ENCODE measurements at regions not wholly inside any gene's neighbourhood (a gene's known extent, or its start where the extent isn't known, plus 50 kb on each side); places are given as distances from the start of the nearest gene placed in this dataset.

- H2AFZ ChIP-seq (replicated peaks; ENCODE audit: low read length, poor library complexity) = no peak overlapping the region
- TF ChIP-seq FOS (IDR thresholded peaks at IDR 0.05; ENCODE audit: low read depth, low read length) (no peak), CHD1 (IDR thresholded peaks at IDR 0.05; ENCODE audit: low read depth, low read length) (no peak), RCOR1 (IDR thresholded peaks at IDR 0.05; ENCODE audit: insufficient replicate concordance, low read length) (no peak), BHLHE40 (IDR thresholded peaks at IDR 0.05; ENCODE audit: low read depth, low read length) (no peak), RAD21 (IDR thresholded peaks at IDR 0.05; ENCODE audit: low read length) (no peak), SMC3 (IDR thresholded peaks at IDR 0.05; ENCODE audit: low read depth, low read length) (no peak), ELK1 (IDR thresholded peaks at IDR 0.05; ENCODE audit: borderline replicate concordance, low read depth, low read length) (no peak), NFE2L2 (IDR thresholded peaks at IDR 0.05; ENCODE audit: low read depth, low read length) (no peak), MXI1 (IDR thresholded peaks at IDR 0.05; ENCODE audit: borderline replicate concordance, low read depth, low read length) (no peak), CTCF (conservative IDR thresholded peaks at IDR 0.05; ENCODE audit: low read depth, low read length) (no peak), USF2 (IDR thresholded peaks at IDR 0.05; ENCODE audit: low read depth, low read length) (no peak), MAZ (IDR thresholded peaks at IDR 0.05; ENCODE audit: borderline replicate concordance, low read depth, low read length) (no peak), MAFK (IDR thresholded peaks at IDR 0.05; ENCODE audit: low read depth, low read length) (no peak), RFX5 (IDR thresholded peaks at IDR 0.05; ENCODE audit: low read depth, low read length) (no peak), CEBPB (IDR thresholded peaks at IDR 0.05; ENCODE audit: low read depth, low read length) (no peak), POLR2A (IDR thresholded peaks at IDR 0.05; ENCODE audit: low read depth, low read length) (no peak)
- H2AK5ac ChIP-seq (ENCODE audit: low read depth, low read length) = no peak overlapping the region
- no peaks in the 10 kb centered on the region for H3K9me1 ChIP-seq (ENCODE audit: insufficient read depth, low read length)
- dilution Hi-C loops (cut with HindIII; ENCODE audit: low sequenced_read_pairs, unreplicated experiment) (no loop called here), in situ Hi-C loops (cut with MboI; ENCODE audit: low sequenced_read_pairs) (no loop called here), intact Hi-C loops (cut with micrococcal nuclease) (no loop called here)
- H3K4me2 ChIP-seq (ENCODE audit: low read depth, low read length) = no peak overlapping the region
- no peak overlapping the region for H2BK15ac ChIP-seq (ENCODE audit: low read depth, low read length)
- H3K23ac ChIP-seq (ENCODE audit: low read depth, low read length) = no peak overlapping the region
- no peak overlapping the region for H4K91ac ChIP-seq (ENCODE audit: insufficient read depth, low read depth, low read length)
- no peak overlapping the region for H4K8ac ChIP-seq (ENCODE audit: low read depth in 2 of 2, low read length in 2 of 2)
- no peaks in the 10 kb centered on the region for H3K4me1 ChIP-seq (ENCODE audit: control insufficient read depth, insufficient read depth, low read length)
- no TSS peak for BruUV-seq (replicated peaks)
- ChIA-PET POLR2A (ENCODE audit: unreplicated experiment) (no interaction called here), CTCF (no interaction called here)
- H3K9me3 ChIP-seq (ENCODE audit: control insufficient read depth, insufficient read depth, low read length) = no peaks in the 10 kb centered on the region
- no peak overlapping the region for H3K18ac ChIP-seq (ENCODE audit: low read depth, low read length)
- no peaks in the 10 kb centered on the region for H4K20me1 ChIP-seq (ENCODE audit: insufficient read depth, low read length)
- H2AK9ac ChIP-seq (replicated peaks; ENCODE audit: low read depth, low read length, poor library complexity) = no peak overlapping the region
- 44% methylated on average over 3 of the region's 4 CpGs; no CpG with 5 or more reads in 1 of the 2 experiments for WGBS, 2 experiments (ENCODE audit: extremely low coverage in 2 of 2, insufficient read length in 1 of 2)
- H3K27me3 ChIP-seq (ENCODE audit: control insufficient read depth, insufficient read depth, low read length) = no peaks in the 10 kb centered on the region
- no peak overlapping the region for H2BK5ac ChIP-seq (ENCODE audit: low read depth, low read length, poor library complexity, severe bottlenecking)
- no peak overlapping the region for H3K27ac ChIP-seq (ENCODE audit: insufficient read depth, low read length)
- ATAC-seq (ENCODE audit: low read depth) = no peak
- H3K4me3 ChIP-seq (ENCODE audit: insufficient read depth, low read depth, low read length) = no peak overlapping the region
- no peak overlapping the region for H3K9ac ChIP-seq (ENCODE audit: low read depth, low read length)
- H3K36me3 ChIP-seq (ENCODE audit: control insufficient read depth, insufficient read depth, low read length) = no peaks in the 10 kb centered on the region
- H3K4ac ChIP-seq (ENCODE audit: low read depth, low read length) = no peak overlapping the region
- H3K79me1 ChIP-seq (ENCODE audit: low read depth in 1 of 2, low read length in 2 of 2) = no peaks in the 10 kb centered on the region
- no peak for DNase-seq
- H3K56ac ChIP-seq (ENCODE audit: extremely low read depth, insufficient read depth, low read length) = no peak overlapping the region
- no peak overlapping the region for H2BK120ac ChIP-seq (ENCODE audit: low read depth, low read length)
- no peak overlapping the region for H4K5ac ChIP-seq (ENCODE audit: low read depth, low read length)
- no peak overlapping the region for H2BK20ac ChIP-seq (ENCODE audit: low read depth, low read length)
- no peak overlapping the region for H3K14ac ChIP-seq (replicated peaks; ENCODE audit: low read depth, low read length)
These were observed 246.1 kb downstream of the MSX2 start for GRCh38 chr5:174970502-174970901.
